HG03097 (cell line): ENCODE measurements at regions not wholly inside any gene's neighbourhood (a gene's known extent, or its start where the extent isn't known, plus 50 kb on each side); places are given as distances from the start of the nearest gene placed in this dataset.

Source experiments
- ATAC-seq: cut with Tn5 transposase; IDR thresholded peaks from one replicate; pipeline ENCODE4 v1.9.1; 2021; ENCODE audit not compliant: unreplicated experiment, low FRiP score

- ATAC-seq, result no peak
Observed at GRCh38 chr1:191546803-191547202, 611.5 kb upstream of the RGS18 start.

- no peak for ATAC-seq
Observed at GRCh38 chr1:191551019-191551418, 607.2 kb upstream of the RGS18 start.

DNA sequence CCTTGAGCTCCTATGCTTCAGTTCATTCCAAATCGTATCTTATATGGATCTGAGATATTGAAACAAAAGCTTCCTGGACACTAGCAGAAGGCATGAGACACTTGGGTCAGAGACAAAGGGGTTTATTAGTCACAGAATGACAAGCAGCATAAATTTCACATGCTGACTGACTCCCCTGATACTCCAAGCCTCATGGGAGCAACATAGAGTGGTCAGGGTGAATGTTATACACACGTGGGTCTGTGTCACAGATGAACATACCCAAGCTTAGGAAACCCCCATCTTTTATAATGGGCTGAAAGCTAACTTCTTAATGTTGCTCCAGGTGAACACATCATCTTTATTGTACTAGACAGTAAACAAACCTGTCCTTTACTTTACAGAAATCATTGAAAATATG, 599.9 kb upstream of the RGS18 start:
- no peak for ATAC-seq

GRCh38 chr1:191561276-191561675, 597.0 kb upstream of the RGS18 start:
- no peak for ATAC-seq

GRCh38 chr1:191564275-191564674, 594.0 kb upstream of the RGS18 start:
- no peak for ATAC-seq

DNA sequence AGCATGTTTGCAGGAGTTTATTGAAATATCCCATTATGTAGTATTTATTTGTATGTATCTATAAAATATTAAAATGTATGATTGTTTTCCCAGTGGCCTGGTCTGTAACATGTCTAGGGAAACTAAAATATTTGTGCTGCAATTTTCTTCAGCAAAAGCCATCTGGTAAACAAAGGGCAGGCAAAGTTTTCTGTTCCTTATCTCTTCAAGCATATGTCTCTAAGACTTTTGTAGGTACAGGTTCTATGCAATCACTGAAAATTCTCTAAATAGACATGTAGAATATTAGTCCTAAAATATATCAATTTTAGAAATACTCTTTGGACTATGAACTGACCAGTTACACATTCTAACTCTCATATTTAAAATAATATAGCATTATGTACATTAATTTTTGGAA, 585.8 kb upstream of the RGS18 start:
- ATAC-seq, result no peak

GRCh38 chr1:191575180-191575579, 583.1 kb upstream of the RGS18 start:
- no peak for ATAC-seq

DNA sequence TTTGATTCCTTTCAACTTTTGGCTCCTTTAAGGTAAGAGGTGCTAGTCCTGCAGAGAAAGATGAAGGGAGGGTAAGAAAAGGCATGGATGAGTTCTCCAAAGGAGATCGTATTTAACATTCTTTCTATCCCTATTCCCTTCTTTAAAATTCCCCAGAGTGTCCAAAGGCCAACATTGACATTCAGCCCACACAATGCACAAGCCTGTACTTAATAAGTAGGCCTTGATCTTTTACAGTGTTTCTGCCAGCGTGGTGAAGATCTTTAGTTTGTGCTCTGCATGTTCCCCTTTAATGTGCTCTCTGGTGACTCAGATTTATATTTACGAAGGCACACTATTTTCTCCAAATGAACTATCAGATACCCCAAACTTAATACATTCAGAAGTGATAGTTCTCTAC, 582.5 kb upstream of the RGS18 start:
- ATAC-seq, result no peak

GRCh38 chr1:191577213-191577612, 581.0 kb upstream of the RGS18 start:
- no peak for ATAC-seq

DNA sequence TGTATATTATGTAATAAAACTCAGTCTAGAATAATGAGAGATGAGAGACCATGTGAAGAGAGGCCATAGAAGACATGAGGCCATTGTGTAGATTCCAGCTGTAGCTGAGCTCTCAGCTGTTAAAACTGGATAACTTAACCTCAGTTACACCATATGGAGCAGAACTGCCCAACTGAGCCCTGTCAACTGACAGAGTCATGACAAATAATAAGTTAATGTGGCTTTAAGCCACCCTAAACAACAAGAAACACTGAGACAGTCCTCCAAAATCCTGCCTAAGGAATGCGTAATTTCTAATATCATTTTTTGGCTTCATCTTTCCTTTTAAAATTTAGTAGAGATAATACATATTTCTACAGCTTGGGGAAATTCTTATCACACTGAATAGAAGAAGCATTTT, 580.0 kb upstream of the RGS18 start:
- no peak for ATAC-seq

GRCh38 chr1:191579019-191579418, 579.2 kb upstream of the RGS18 start:
- ATAC-seq, result no peak

GRCh38 chr1:191582169-191582568, 576.1 kb upstream of the RGS18 start:
- no peak for ATAC-seq

- ATAC-seq, result no peak
Observed at GRCh38 chr1:191585095-191585494, 573.2 kb upstream of the RGS18 start.

DNA sequence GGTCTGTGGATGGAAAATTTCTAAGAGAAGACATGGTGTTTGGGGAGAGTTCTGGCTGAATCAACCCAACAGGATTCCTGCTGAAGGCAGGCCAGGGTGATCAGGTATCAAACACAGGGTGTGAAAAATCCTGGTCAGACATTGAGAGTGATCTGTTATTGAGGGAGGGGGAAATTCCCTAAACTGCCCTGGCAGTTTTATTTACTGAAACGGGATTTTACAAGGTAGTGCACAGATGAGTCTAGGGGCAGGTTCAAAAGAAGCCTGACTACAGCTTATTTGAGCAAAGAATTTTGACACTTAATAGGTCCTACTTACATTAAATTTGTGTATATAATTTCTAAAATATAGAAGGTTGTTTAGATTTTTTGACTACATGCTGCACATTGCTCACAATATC, 569.4 kb upstream of the RGS18 start:
- ATAC-seq, result no peak

GRCh38 chr1:191589536-191589935, 568.7 kb upstream of the RGS18 start:
- no peak for ATAC-seq

DNA sequence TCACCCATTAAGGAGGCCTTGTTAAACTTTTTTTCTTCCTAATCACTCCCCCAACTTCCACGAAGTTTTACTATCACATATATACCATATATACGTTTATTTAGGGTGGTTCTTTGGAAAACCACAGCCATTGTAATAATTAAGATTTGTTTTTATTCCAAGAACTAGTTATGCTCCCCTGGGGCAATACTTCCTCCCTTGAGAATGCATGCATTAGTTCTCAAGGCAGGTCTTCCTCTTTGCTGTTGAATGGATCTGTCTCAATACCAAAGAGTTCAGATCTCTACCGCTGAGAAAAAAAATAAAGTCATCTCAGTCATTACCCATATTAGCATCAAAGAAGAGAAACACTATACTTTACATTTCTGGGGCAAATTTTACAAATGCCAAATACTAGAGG, 567.7 kb upstream of the RGS18 start:
- no peak for ATAC-seq

DNA sequence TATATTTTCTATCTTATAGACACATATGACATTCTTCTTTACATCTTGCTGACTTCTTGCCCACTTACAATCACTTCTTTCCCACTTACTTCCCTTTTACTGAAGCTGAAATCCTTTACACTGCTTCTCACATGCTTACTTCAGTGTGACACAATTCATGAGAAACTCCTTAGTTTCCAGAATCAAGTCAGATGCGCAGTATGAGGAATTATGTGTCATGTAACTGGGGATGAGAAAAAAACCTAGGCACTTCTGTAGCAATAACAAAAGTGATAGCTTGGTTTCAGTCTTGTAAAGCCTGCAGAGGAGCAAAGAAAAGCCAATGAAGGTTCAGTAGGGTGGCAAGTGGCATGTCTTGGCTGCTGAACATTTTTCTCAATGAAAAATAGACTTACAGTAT, 566.2 kb upstream of the RGS18 start:
- ATAC-seq, result no peak

DNA sequence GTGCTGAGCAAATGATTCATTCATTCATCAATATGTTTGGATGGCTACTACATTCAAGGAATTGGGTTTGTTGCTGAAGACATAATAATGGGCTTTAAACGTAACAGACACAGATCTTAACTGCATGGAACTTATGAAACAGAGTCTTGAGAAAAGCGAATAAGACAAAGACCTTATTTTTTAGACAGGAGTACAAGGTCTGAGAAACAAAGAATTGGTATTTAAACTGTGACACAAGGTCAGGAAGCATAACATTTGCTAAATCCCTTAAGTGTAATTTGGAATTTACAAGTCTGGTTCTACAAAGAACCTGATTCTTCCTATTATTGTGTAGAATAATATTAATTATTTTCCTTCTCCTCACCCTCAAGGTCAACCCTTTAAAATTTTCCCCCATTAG, 565.4 kb upstream of the RGS18 start:
- no peak for ATAC-seq

DNA sequence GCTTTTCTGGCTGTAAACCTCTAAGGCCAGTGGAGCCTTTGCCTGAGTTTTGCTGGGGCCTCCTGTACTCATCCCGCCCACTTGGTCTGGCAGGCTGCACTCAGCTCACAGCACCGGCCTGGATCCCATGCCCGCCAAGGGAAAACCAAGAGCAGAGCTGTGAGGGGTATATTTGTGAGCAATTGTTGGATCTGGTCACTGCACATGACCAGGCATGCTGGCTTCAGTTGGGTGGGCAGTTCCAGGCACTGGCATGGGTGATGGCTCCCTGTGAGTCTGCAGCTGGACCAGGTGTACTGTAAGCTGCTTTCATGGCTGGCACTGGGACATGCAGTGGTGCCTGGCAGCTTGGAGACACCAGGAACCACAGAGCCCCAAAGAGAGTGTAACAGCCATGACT, 563.1 kb upstream of the RGS18 start:
- no peak for ATAC-seq

GRCh38 chr1:191608367-191608766, 549.9 kb upstream of the RGS18 start:
- no peak for ATAC-seq

DNA sequence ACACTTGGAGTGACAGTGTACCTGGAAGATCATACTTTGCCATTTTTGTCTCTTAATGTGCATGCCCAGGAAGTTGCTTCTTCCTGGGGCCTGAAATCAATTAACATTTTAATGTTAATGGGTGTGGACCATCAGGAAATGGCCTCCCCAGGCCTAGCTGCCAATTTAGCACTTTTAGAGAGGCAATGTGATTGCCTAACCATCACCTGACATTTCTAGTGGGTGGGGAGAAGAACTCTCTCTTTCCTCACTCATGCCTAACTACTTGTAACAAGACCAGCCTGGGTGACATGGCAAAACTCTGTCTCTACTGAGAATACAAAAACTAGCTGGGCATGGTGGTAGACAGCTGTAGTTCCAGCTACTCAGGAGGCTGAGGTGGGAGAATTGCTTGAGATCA, 549.0 kb upstream of the RGS18 start:
- ATAC-seq, result no peak

DNA sequence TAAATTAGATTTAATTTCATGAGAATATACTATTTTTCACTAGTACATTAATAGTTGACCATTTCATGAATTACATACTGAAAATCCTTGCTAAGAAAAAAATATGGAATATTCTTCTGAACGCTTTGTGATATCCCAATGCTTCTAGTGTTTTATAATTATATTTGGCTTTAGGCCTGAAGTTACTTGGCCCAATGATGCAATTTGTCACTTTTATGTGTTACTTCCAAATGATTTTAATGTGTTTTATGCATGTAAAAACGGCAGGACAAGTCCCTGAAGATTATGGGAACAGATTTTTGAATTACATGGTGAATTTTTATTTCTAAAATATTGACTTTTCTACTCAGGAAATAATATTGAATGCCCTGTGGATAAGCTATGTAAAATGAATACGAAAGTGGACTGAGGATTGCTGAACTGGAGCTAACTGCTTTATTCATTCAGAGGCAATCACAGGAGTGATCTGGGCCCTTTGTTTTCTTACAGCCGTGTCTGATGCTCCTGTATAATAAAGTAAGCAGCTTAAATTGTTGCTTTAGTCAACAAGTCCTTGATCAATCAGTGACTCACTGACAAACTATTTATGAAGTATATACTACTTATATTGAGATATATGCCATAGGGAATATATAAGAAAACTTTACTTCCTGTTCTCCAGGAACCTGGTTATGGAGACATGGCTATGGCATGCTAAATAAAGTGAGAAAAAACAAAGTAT, 543.0 kb upstream of the RGS18 start:
- ATAC-seq, result no peak

DNA sequence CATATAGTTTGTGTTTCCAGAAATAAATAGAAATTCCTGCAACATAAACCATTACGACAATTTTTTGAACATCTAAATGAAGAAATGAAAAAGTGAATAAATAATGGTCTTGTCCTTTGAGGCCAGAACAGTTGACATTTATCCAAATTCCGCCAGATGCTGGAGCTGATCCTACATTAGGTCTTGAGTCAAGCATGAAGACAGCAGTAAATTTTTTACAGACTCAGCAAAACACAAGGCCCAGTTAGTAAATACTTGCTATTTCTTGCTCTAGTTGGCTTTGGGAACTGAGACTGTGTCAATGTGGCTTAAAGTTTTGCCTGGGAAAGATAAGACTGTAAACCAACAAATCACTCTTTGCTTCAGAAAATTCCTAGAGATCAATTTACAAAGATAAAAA, 540.1 kb upstream of the RGS18 start:
- ATAC-seq, result no peak
